Kidney (tissue), 13 donors: ENCODE measurements at regions not wholly inside any gene's neighbourhood (a gene's known extent, or its start where the extent isn't known, plus 50 kb on each side); places are given as distances from the start of the nearest gene placed in this dataset.

Experiments
- DNase-seq, 5 donors: peaks; one replicate each; pipeline ENCODE4 v3.0.0-alpha.2; 2013 to 2020
- FAIRE-seq: peaks from 2 replicates; lab custom pipeline; 2012; peaks lifted over from hg19 to GRCh38; lab: Jason Lieb, UNC
- H3K27ac ChIP-seq, 2 donors: one replicate each; pipeline ENCODE4 v1.7.0; 2013; ENCODE audit warnings: low read depth in 2 of 2, low read length in 2 of 2, inconsistent platforms in 1 of 2
- H3K27me3 ChIP-seq: one replicate; pipeline ENCODE4 v1.7.1; 2013; ENCODE audit warnings: low read length, inconsistent platforms; ENCODE audit not compliant: control insufficient read depth, insufficient read depth
- H3K36me3 ChIP-seq, 3 donors: one replicate each; pipeline versions ENCODE4 v1.7.0 to v1.7.1; 2013; ENCODE audit warnings: low read length in 3 of 3, control low read depth in 1 of 3, inconsistent platforms in 1 of 3; ENCODE audit not compliant: insufficient read depth in 3 of 3, control insufficient read depth in 2 of 3
- H3K4me1 ChIP-seq, 3 donors: one replicate each; pipeline versions ENCODE4 v1.7.0 to v1.7.1; 2013; ENCODE audit warnings: low read length in 3 of 3, inconsistent platforms in 1 of 3, low read depth in 1 of 3; ENCODE audit not compliant: control insufficient read depth in 2 of 3, insufficient read depth in 2 of 3
- H3K4me3 ChIP-seq, 3 donors: one replicate each; pipeline versions ENCODE4 v1.7.0 to v1.8.1; 2013; ENCODE audit warnings: low read length in 3 of 3, control low read depth in 1 of 3, inconsistent platforms in 1 of 3
- H3K9ac ChIP-seq, 3 donors: one replicate each; pipeline versions ENCODE4 v1.7.0 to v1.7.1; 2013; ENCODE audit warnings: low read length in 3 of 3, control low read depth in 1 of 3, inconsistent platforms in 1 of 3
- H3K9me3 ChIP-seq, 3 donors: one replicate each; pipeline versions ENCODE4 v1.7.0 to v1.7.1; 2013; ENCODE audit warnings: low read length in 3 of 3, control low read depth in 1 of 3, inconsistent platforms in 1 of 3; ENCODE audit not compliant: control insufficient read depth in 2 of 3, insufficient read depth in 1 of 3
- intact Hi-C: fragments of 100-400 bp; cut with DNase I; formaldehyde crosslinking; loops from one replicate; pipeline ENCODE4 v1.11.1; 2022
- TF ChIP-seq, protein P1 (sequence below): IDR thresholded peaks from 3 replicates; pipeline ENCODE4 v1.5.1; 2012; ENCODE audit warnings: mild to moderate bottlenecking, moderate library complexity, borderline replicate concordance; ENCODE audit not compliant: insufficient read depth; ENCODE audit errors: extremely low read depth
- donor health status: control.
- donor health status: control.
- donor health status: control.
- donor health status: control.
- donor health status: control.
- donor health status: DM: yes; HTN: yes; CAD: no.
- donor health status: Normal renal cell carcinoma (clear cell type).

GRCh38 chr13:103192511-103193135, 126.4 kb upstream of the SLC10A2 start:
- no peak overlapping the region for H3K4me3 ChIP-seq
- no peak for FAIRE-seq
- no peaks in the 10 kb centered on the region for H3K4me1 ChIP-seq
- DNase-seq: peak in 1 of 5 donors; percentile 35
- TF ChIP-seq, protein P1, sequence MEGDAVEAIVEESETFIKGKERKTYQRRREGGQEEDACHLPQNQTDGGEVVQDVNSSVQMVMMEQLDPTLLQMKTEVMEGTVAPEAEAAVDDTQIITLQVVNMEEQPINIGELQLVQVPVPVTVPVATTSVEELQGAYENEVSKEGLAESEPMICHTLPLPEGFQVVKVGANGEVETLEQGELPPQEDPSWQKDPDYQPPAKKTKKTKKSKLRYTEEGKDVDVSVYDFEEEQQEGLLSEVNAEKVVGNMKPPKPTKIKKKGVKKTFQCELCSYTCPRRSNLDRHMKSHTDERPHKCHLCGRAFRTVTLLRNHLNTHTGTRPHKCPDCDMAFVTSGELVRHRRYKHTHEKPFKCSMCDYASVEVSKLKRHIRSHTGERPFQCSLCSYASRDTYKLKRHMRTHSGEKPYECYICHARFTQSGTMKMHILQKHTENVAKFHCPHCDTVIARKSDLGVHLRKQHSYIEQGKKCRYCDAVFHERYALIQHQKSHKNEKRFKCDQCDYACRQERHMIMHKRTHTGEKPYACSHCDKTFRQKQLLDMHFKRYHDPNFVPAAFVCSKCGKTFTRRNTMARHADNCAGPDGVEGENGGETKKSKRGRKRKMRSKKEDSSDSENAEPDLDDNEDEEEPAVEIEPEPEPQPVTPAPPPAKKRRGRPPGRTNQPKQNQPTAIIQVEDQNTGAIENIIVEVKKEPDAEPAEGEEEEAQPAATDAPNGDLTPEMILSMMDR: no peak
- no peak overlapping the region for H3K27ac ChIP-seq
- no peaks in the 10 kb centered on the region for H3K36me3 ChIP-seq
- no peak overlapping the region for H3K9ac ChIP-seq
- H3K27me3 ChIP-seq: no peaks in the 10 kb centered on the region
- no peaks in the 10 kb centered on the region for H3K9me3 ChIP-seq
- intact Hi-C loops: no loop called here

GRCh38 chr13:103190841-103191240, 124.6 kb upstream of the SLC10A2 start:
- intact Hi-C loops: no loop called here
- FAIRE-seq (no peak), DNase-seq (no peak)
- Histone ChIP-seq H3K9ac (no peak overlapping the region), H3K4me1 (no peaks in the 10 kb centered on the region), H3K9me3 (no peaks in the 10 kb centered on the region), H3K4me3 (no peak overlapping the region), H3K27me3 (no peaks in the 10 kb centered on the region), H3K27ac (no peak overlapping the region), H3K36me3 (no peaks in the 10 kb centered on the region)
- TF ChIP-seq, protein P1: no peak

DNA sequence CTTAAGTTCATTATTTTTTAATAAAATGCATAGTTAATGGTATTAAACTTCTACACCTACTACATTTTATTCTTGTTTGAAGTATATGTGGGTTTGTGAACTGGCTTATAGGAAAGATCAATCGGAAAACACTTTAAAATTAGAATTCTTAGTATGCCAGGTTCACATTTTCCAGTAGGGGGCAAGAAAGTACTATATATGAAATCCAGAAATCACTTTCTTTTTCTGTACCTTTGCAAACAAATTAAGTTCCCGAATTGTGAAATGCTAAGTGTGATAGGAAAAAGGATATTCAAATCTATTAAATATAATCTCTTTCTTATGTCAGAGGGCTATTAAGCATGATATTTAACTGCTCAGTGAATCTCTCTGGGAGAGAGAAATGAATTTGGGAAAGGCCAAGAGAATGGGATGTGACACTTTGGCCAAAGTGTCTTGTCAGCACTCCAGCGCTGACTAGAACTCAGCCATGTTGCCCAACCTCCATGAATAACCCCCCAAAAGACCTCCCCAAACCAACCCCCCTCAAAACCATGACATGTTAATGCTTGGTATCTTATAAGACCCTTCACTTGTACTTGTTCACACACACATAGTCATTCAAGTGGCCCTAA, 122.6 kb upstream of the SLC10A2 start:
- Histone ChIP-seq H3K4me1 (no peaks in the 10 kb centered on the region), H3K36me3 (no peaks in the 10 kb centered on the region), H3K4me3 (peak overlapping the region in 1 of 3 donors; percentile 9), H3K27me3 (no peaks in the 10 kb centered on the region), H3K9me3 (no peaks in the 10 kb centered on the region), H3K27ac (no peak overlapping the region), H3K9ac (no peak overlapping the region)
- TF ChIP-seq, protein P1: peak; percentile 28
- FAIRE-seq: peak; percentile 77
- intact Hi-C loops: no loop called here
- DNase-seq: peak in 2 of 5 donors; percentile 61 to 73

DNA sequence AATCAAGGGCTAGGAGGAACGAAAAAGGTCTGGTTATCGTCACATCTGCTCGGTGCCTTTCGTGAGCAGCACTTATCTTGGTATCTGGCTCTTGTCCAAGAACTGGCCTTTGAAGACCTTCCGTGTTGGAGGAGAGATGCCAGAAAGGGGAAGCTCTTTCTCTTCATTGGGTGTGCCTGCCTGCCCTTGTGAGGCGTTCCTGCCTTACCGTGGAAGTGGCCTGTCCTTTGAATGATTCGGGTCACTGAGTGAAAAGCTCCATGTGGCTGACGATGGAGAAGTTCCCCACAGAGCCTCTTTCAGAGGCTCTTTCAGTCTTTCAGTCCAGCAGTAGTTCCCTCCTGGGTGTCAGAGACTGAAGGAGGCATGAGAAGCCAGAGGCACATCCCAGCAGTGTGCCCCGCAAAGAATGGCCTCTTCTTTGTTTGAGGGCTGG, 121.5 kb upstream of the SLC10A2 start:
- TF ChIP-seq, protein P1: no peak
- no peaks in the 10 kb centered on the region for H3K9me3 ChIP-seq
- intact Hi-C loops: no loop called here
- no peak overlapping the region for H3K9ac ChIP-seq
- no peaks in the 10 kb centered on the region for H3K36me3 ChIP-seq
- no peaks in the 10 kb centered on the region for H3K27me3 ChIP-seq
- no peak overlapping the region for H3K4me3 ChIP-seq
- no peak for DNase-seq
- H3K4me1 ChIP-seq: no peaks in the 10 kb centered on the region
- no peak for FAIRE-seq
- H3K27ac ChIP-seq: no peak overlapping the region
